SW 1271 (cell line): ENCODE measurements at regions not wholly inside any gene's neighbourhood (a gene's known extent, or its start where the extent isn't known, plus 50 kb on each side); places are given as distances from the start of the nearest gene placed in this dataset.
"Not testable (repeated sequence)": the region's sequence is repeated elsewhere in the genome, so short reads cannot be mapped to it uniquely, and the experiment has no call there.

Source experiments
- DNase-seq, 2 experiments: peaks; one replicate each; lab custom pipeline; 2025; lab: John Stamatoyannopoulos, UW

GRCh38 chr2:136715146-136715545, 50.2 kb upstream of the THSD7B start:
- DNase-seq = no peak

- DNase-seq = no peak
Observed at GRCh38 chr2:136714452-136714951, 50.8 kb upstream of the THSD7B start.

- no peak for DNase-seq
Observed at GRCh38 chr2:136713739-136714138, 51.6 kb upstream of the THSD7B start.

- no peak for DNase-seq
Observed at GRCh38 chr2:136705336-136705735, 60.0 kb upstream of the THSD7B start.

GRCh38 chr2:136703214-136703613, 62.1 kb upstream of the THSD7B start:
- no peak for DNase-seq

DNA sequence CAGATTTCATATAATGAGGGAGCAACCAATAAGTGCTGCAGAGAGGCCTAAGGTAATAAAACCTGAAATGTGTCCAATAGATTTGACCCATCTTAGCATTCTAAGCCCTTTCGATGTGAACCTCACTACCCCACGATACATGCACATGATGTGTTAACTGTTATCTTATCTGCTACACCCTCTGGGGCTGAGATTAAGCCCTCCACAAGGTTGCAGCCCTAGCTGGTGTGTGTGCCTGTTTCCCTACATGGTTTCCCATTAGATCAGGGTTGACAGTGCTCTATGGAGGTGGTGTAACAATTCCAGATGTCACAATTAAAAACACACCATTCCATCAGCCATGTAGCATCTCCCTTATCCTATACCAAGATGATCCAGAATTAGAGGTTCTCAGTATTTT, 68.9 kb upstream of the THSD7B start:
- no peak for DNase-seq

DNA sequence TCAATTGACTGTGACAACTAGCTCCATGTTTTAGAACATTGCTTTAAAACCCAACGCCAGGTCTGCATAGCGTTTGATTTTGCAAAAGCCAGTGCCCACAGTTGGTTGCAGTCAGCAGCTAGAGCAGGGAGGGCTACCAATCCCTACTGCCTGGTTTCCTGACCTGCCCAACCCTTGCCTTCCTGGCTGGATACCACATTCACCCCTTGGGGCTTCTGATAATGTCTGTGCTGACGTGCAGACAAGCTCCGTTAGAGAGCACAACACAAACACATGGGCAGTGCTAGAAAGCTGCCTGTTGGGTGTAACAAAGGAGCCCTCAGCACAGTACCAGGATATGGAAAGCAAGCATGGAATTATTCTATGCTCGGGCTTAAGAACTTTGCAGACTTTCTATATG, 71.4 kb upstream of the THSD7B start:
- DNase-seq = no peak

- DNase-seq = not testable (repeated sequence)
Observed at GRCh38 chr2:136680079-136680478, 85.3 kb upstream of the THSD7B start.

DNA sequence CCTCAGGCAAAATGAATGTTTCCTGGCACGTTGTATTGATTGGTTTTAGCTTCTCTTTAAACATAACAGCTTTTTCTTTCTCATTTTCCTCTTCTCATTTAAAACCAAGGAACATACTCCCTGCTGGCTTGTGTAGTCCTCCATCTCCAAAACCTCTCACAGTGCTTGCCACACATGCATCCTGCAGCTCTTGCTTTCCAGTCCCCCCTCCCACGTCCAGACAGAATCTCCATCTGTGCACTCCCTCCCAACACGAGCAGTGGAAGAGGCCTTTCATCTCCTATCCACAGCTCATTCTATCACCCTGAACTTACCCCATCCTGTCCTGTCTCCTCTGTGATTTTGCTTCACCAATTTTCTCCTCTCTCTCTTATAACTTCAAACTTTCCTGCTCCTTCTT, 99.6 kb upstream of the THSD7B start:
- no peak for DNase-seq

DNA sequence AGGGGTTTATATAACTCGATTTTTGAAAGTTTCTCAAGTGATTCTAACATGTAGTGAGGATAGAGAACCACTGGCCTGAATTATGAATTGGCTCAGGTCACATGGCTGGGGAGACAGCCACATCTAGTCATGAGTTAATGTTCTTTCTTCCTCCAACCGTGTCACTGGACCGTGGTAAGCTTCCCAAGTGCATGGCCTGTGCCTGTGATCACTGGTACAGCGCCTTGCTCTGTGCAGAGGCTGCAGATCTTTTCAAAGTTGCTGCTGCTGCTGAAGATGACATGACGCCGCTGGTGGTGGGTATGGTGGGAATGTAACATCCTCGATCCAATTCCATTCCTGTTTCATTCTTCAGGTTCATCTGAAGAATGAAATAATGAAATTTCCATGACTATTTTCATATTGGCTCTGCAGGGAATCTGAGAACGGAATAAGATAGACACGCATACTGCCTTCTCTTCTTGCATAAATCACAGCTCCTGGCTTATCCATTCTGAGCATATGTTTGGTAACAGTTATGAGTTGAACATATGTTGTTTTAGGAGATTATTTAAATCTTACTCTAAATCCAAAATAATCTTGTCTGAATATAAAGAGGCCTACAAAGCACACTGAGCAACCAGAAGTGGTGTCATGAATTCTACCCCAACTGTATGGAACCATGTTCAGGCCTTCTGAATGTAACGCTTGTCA, 100.5 kb upstream of the THSD7B start:
- no peak for DNase-seq

DNA sequence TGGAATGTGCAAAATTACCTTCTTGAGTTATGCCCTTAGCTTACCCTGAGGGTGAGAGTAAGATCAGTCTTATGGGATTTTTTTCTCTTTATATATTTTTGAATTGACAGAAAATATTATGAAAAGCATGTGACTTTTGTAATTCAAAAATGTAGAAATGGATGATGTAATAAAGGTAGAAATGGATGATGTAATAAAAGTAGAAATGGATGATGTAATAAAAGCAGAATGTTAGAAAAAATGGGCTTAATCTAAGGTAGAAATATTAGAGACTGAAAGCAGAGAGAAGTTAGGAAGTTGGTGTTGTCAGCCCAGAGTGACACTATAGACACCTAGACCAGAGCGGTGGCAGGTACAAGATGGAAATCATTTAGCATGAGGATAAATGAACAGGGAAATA, 107.1 kb upstream of the THSD7B start:
- no peak for DNase-seq

- no peak for DNase-seq
Observed at GRCh38 chr2:136653861-136654260, 111.5 kb upstream of the THSD7B start.

GRCh38 chr2:136651456-136652010, 113.8 kb upstream of the THSD7B start:
- no peak for DNase-seq

DNA sequence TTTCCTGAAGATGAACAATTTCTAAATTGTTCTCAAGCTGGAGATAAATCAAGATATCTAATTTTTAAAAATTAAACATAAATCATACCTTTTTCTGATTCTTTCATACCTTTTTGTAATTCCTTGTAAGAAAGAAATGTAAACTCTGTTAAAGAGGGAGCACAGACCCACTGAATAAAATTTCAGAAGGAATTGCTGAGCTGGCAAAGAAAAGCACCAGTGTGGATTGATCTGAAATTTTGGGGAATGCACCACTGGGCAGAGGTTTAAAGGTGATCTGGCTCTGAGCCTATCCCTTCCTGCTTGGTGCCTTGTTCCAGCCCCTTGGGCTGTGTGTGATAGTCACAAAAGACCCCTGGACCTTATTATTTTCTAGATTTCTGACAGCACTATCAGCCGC, 118.3 kb upstream of the THSD7B start:
- DNase-seq = no peak

DNA sequence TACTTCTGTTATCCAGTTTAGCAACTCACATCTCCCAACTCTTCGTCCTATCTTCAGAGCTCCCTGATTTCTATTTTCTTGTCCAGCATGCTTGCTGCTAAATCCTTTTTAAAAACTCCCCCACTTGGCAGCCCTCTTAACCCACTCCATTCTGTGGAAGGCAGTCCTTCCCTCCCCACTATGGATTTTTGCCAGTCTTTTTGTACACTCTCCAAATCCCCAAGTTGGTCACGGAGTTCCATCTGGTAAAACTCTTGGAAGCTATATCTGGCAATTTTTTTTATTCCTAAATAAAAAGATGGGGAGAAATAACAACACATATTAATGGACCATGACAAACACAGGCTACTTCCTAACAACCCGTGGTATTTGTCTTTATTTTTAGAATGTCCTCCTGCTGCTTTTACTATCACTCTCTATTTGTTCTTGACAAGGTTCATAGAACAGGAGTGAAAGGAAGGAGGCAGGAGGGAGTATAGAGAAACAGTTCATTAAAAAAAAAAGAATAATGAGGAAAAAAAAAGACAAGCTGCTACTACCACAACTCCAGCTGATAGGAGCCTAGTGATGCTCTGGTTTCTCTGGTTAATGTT, 120.0 kb upstream of the THSD7B start:
- DNase-seq = no peak

GRCh38 chr2:136639651-136640050, 125.7 kb upstream of the THSD7B start:
- DNase-seq = no peak

DNA sequence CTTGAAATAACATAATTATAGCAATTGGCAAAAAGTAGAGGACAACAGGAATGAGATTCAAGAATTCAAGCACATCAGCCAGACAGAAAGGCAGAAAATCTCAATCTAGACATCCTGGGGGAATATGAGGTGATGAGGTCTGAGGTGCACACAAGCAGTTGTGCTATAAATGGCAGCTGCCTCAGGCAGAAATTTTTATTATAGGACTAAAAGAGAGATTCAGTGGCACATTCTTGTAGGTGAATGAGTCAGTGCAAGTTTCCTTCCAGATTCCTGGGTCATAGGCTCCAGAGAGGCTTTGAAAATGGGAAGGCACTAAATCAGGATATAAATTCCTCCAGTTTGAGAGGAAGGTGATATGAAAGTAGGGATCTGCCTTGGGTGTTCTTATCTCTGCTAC, 127.2 kb upstream of the THSD7B start:
- DNase-seq = no peak

GRCh38 chr2:136637402-136637801, 127.9 kb upstream of the THSD7B start:
- no peak for DNase-seq

- DNase-seq = no peak
Observed at GRCh38 chr2:136628490-136628889, 136.9 kb upstream of the THSD7B start.

DNA sequence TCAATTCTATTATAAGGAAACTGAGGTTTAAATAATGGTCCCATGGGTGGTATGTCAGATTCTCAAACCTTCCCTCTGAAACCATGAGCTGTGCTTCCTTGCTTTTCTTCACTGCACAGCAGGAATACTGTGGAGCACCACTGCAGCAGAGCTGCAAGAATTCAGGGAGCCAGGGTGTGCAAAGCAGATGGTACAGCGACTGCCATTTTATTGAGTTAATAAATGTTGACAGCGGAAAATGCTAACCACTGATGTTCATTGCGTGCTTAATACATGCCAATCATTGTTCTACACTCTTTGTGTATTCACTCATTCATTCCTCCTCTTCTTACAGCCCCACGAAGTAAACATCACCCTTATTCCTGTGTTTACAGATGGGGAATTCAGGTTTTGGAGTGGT, 152.2 kb upstream of the THSD7B start:
- DNase-seq = no peak

GRCh38 chr2:136612079-136612478, 153.3 kb upstream of the THSD7B start:
- DNase-seq = no peak

GRCh38 chr2:136611451-136611850, 153.9 kb upstream of the THSD7B start:
- DNase-seq = no peak

- DNase-seq = no peak
Observed at GRCh38 chr2:136582628-136583205, 182.6 kb upstream of the THSD7B start.
